ENCODE measurements at regions not wholly inside any gene's neighbourhood (a gene's known extent, or its start where the extent isn't known, plus 50 kb on each side); places are given as distances from the start of the nearest gene placed in this dataset.
"Not testable (repeated sequence)": the region's sequence is repeated elsewhere in the genome, so short reads cannot be mapped to it uniquely, and the experiment has no call there.

- no peak for DNase-seq
Measured at GRCh38 chr6:137717074-137718073, 149.7 kb upstream of the TNFAIP3 start.

GRCh38 chr6:137718903-137719302 is 148.2 kb upstream of the TNFAIP3 start:
- not testable (repeated sequence) for DNase-seq

GRCh38 chr6:137722749-137723272 is 144.2 kb upstream of the TNFAIP3 start:
- no peak for DNase-seq

DNA sequence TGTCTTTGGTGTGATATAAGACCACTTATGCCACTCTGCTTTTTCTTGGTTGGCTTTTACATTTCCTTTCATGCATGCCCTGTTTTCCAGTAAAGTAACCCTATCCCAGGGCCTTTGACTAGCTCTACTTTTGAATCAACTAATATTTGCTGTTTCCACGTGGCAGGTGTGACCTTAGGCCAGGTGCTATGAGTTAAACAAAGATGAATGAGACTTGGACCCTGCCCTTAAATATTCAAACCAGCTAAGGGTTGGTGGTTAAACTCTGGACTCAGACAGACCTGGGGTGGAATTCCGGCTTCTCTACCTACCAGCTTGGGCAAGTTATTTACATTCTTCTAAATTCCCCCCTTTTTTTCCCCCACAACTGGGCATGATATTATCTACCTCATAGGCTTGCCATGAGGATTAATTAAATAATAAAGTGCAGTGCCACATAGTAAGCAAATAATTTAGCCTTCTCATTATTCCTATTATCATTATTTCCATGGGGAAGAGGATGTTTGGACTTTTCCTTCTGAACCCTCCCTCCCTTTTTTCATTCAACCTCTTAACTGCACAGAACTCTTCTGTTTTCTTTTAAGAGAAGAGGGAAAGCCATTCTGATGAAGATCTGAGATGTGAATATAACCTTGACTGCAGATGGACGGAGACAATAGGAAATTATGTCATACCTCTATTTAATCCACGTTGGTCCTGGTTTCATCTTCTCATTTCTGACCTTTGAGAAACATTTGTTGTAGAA is 143.6 kb upstream of the TNFAIP3 start:
- no peak for DNase-seq

DNA sequence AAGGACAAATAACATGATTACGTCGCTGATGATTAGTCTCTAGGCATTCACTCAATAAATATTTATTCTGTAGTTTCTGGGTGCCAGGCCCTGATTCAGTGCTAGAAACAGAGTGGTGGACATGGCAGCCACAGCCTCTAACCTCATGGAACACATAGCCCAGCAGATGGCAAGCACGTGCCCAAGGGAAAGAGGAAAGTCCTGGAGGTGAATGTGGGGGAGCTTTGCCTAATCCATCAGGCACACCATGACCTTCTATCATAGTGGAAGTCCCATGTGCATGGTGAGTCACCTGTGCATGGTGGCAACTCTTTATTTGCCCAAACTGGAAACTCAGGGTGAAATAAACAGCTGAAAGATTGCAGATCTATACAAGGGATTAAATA is 143.0 kb upstream of the TNFAIP3 start:
- no peak for DNase-seq

DNA sequence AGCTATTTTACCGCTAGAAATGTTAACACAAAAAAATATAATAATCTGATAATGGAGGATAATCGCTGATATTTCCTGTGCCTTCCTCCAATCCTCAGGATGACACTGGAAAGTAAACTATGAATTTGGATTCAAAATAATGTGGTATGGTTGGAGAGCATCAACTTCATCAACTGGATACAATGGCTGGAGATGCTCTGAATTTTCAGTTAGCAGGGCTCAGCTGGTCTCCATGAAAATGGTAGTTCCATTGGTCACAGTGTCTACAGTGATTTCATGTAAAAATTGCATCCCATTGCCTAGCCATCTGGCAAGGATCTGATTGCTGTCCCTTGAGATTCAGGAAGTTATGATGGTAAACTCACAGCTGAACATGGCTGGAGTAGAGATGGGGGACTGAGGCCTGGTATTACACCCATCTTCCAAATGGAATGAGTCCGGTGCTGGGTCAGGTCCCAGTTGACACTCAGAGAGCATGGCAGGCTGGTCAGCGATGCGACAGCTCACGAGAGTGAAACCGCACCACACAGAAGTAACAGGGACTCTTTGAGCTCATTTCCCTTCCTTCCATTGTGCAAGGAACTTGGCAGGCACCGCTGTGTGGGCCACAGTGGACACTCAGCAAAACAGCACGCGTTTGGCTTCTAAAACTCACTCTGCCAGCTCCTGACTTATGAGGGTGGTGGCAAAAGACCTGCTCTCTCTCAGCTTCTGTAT is 142.4 kb upstream of the TNFAIP3 start:
- no peak for DNase-seq

GRCh38 chr6:137725949-137726348 is 141.1 kb upstream of the TNFAIP3 start:
- no peak for DNase-seq

- no peak for DNase-seq
Measured at GRCh38 chr6:137726582-137726981, 140.5 kb upstream of the TNFAIP3 start.

- DNase-seq, result no peak
Measured at GRCh38 chr6:137727216-137727765, 139.8 kb upstream of the TNFAIP3 start.

- DNase-seq, result no peak
Measured at GRCh38 chr6:137728386-137729349, 138.4 kb upstream of the TNFAIP3 start.

DNA sequence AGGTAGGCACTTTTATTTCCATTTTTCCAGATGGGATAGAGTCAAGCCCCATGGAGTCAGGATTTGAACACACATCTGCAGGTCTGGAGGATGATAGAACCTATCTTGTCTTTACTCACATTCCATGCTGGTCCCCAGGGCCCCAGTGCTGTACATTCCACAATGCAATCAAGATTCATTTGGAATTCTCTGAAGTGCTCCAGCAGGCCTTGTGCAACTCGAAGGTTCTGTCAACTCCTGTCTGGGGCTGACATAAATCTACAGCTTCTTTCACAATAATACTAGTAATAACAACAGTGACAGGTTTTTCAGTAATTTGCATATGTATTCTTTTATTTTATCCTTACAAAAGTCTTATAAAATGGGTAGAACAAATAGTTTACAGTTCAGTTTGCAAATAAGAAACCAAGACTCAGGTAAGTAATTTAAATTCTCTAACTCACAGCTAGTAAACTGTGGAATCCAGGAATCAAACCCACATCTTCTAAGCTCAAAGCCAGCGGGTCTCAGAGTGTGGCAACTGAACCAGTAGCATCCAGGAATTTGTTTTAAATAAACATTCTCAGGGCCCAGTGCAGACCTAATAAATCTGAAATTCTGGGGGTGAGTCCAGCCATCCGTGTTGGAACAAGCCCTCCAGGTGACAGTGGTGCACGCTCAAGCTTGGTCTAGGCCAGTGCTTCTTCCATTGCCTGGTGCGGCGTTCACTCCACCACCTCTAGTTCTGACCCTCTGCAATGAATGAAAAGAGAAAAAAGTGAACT is 137.0 kb upstream of the TNFAIP3 start:
- DNase-seq, result no peak

DNA sequence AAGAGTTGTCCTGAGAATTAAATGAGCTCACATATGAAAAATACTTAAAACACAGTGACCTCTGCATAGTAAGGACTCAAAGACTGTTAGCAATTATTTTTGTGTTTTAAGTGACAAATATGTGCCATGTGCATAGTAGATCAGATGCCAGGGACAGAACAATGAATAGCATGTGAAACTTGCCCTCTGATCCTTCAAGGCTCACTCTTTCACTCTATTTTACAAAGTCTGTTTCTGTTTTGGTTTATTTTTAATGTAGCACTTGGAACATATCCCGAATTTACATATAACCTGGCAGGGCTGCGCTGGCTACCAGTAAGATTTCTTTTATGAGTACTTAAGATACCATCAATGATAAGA is 135.5 kb upstream of the TNFAIP3 start:
- no peak for DNase-seq

DNA sequence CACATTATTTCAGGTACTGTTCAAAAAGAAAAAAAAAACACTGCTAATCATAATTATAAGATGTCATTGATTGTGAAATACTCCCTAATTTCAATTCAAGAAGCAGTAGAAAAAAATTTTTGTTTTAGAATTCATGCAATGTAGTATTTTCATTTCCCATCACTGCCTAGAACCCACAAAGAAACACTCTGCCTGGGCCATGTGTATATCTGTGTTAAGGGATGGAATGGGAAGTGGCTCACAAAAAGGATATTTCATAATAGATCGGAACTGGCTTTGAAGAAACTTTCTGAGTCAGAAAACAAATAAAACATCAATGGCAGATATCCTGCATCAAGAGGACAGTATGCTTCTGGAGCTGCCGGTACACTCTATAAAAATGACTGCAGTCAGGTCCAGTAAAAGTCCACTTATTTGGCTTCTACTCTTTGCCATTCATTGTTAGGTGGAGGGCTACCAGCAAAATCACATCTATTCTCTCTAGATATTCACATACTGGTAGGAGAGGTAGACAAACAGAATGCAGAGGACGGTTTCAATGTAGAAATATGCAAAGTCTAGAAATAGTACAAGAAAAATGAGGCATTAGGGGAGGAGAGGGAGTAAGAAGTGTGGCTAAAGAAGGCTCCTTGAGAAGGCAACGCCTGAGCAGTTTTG is 135.0 kb upstream of the TNFAIP3 start:
- DNase-seq, result no peak

- DNase-seq, result no peak
Measured at GRCh38 chr6:137733372-137733771, 133.7 kb upstream of the TNFAIP3 start.

DNA sequence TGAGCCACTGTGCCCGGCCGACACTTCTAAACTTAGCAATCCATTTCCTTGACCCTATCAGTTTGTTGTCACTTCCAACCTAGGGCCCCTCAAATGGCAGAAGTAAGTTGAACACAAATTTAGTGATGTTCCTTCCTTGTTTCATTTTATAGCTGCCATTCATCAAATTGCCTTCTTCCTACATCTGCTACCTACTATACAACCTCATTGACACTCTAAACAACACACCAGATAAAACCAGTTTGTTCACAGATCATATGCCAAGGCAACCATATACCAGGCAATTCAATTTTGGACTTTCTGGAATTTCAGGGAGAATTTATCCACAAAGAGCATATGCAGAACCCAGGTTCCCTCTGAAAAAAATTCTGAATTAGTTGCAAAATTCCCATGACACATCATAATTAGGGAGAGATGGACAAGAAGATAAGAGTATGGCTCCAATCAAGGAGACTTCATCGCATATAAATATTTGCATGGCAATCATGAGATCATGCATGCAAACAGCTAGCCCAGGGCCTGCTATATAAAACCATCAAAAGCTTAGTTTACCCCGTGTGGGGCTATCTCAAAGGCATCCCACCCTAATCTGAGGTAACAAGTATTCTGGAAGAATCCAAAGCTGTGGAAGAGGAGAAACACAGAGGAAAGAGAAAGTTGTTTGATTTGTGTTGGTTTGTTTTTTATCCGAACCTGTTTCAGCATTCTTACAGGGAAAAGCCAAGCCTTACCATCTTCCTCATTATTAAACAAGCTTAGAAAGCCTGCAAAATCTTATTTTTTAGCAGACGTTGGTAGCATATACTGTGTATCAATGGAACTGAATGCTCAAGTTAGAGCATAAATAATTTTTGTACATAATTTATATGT is 132.8 kb upstream of the TNFAIP3 start:
- no peak for DNase-seq

DNA sequence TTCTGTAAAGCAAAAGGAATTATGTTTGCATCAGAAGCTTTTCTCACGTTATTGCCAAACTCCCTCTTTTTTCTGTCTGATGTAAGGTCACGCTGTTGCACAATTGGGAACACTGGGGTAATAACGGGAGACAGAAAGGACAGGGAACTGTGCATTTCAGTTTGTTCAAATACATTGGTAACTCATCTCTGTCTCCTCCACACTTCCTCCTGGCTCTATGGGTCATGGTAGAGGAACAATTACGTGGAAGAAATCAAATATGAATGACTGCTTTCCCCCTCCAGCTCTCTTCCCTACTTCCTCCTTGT is 132.2 kb upstream of the TNFAIP3 start:
- DNase-seq, result no peak

DNA sequence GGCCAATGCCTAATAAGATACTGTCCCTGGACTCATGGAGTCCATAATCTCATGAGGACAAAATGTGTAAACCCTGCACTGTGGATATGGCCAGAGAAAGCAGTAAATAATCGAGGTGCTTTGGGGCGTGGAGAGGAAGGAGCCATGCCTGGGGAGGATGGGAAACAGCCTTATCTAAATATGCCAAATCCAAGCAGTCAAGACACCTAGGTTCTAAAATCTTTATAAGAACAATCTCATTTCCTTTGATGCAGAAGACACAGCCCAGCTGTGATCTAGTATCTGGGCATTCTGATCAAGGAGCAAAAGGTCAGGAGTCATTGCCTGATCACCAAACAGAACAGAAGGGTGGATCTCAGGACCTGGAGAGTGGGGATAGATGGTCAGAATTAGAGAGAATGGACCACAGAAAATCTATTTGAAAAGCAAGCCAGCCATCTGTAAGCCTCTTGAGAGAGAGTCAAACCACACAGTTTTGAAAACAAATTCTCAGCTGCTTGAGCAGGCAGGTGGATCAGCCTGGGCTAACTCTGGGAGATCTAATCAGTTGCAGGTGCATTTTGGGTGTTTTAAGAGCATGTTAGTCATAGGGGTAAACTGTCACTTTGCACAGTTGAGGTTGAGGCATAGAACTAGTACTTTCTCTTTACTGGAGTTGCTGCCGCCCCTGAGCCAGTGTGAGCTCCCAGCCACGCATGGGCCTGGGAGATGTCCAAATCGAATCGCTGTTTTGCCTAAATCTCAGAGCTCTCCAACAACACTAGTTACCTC is 130.8 kb upstream of the TNFAIP3 start:
- peak in 1 of 2 experiments; percentile 10 for DNase-seq

DNA sequence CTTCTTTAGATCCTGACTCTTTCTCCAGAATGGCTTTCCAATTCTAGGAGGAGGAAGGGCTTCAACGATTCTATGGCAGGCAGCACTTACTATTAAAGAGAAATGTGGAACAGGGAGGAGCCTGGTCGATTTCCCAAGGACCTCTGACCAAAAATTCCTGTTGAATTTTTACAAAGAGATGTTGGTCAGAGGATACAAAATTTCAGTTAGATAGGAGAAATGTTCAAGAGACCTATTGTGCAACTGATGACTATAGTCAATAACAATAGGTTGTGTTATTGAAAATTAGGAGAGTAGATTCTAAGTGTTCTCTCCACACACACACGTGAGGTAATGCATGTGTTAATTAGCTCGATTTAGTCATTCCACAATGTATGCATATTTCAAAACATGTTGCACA is 130.1 kb upstream of the TNFAIP3 start:
- no peak for DNase-seq

Data from SHP77 (cell line).